HEK293 (cell line): ENCODE measurements at regions not wholly inside any gene's neighbourhood (a gene's known extent, or its start where the extent isn't known, plus 50 kb on each side); places are given as distances from the start of the nearest gene placed in this dataset.

Experiments
- KLF16 ChIP-seq: fragments of 450-650 bp; formaldehyde crosslinking; IDR thresholded peaks from 2 replicates; pipeline ENCODE4 v1.5.1; 2017; ENCODE audit warnings: missing biosample characterization, missing genetic modification characterization
- MYNN ChIP-seq: fragments of 450-650 bp; formaldehyde crosslinking; IDR thresholded peaks from 2 replicates; pipeline ENCODE4 v1.5.1; 2016; ENCODE audit warnings: missing biosample characterization, missing genetic modification characterization, borderline replicate concordance
- PRDM4 ChIP-seq: fragments of 450-650 bp; formaldehyde crosslinking; IDR thresholded peaks from 2 replicates; pipeline ENCODE4 v1.5.1; 2017; ENCODE audit warnings: missing biosample characterization, missing genetic modification characterization
- ZNF202 ChIP-seq: fragments of 450-650 bp; formaldehyde crosslinking; IDR thresholded peaks from 2 replicates; pipeline ENCODE4 v1.5.1; 2016; ENCODE audit warnings: missing biosample characterization, missing genetic modification characterization, borderline replicate concordance
- ZNF335 ChIP-seq: fragments of 450-650 bp; formaldehyde crosslinking; conservative IDR thresholded peaks from 2 replicates; pipeline ENCODE4 v1.5.1; 2016; ENCODE audit warnings: missing biosample characterization, missing genetic modification characterization
- ZNF423 ChIP-seq: fragments of 450-650 bp; formaldehyde crosslinking; IDR thresholded peaks from 2 replicates; pipeline ENCODE4 v1.5.1; 2016; ENCODE audit warnings: missing biosample characterization, missing genetic modification characterization
- ZNF529 ChIP-seq: fragments of 450-650 bp; formaldehyde crosslinking; IDR thresholded peaks from 2 replicates; pipeline ENCODE4 v1.5.1; 2017; ENCODE audit warnings: missing genetic modification characterization, missing biosample characterization; ENCODE audit not compliant: insufficient replicate concordance
- ZNF660 ChIP-seq: fragments of 450-650 bp; IDR thresholded peaks from 2 replicates; pipeline ENCODE4 v1.5.1; 2018; ENCODE audit warnings: missing biosample characterization, mild to moderate bottlenecking, missing genetic modification characterization
- ZNF670 ChIP-seq: fragments of 450-650 bp; formaldehyde crosslinking; IDR thresholded peaks from 2 replicates; pipeline ENCODE4 v1.5.1; 2016; ENCODE audit warnings: missing biosample characterization, missing genetic modification characterization, low read depth
- TF ChIP-seq, protein P1 (sequence below): fragments of 450-650 bp; formaldehyde crosslinking; IDR thresholded peaks from 2 replicates; pipeline ENCODE4 v1.5.1; 2016; ENCODE audit warnings: missing biosample characterization, missing genetic modification characterization
- TF ChIP-seq, protein P2 (sequence below): fragments of 450-650 bp; formaldehyde crosslinking; IDR thresholded peaks from 2 replicates; pipeline ENCODE4 v1.5.1; 2016; ENCODE audit warnings: missing biosample characterization, missing genetic modification characterization

DNA sequence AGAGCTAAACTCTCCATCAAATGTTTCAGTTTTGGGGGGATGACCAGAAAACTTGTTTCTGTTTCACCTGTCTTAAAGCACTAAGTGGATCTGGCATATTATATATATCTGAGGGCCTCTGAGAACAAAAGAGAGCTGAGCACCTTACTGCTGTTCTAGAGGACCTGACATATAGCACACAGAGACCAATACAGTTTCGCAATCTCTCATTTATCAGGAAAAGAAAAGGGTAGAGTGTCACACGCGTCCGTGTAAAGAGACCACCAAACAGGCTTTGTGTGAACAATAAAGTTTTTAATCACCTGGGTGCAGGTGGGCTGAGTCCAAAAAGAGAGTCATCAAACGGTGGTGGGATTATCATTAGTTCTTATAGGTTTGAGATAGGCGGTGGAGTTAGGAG, 434.5 kb upstream of the KCND2 start:
- TF ChIP-seq PRDM4 (no peak), ZNF529 (no peak), KLF16 (tag by site-specific recombination) (no peak), ZNF670 (tag by site-specific recombination) (no peak), ZNF335 (tag by site-specific recombination) (no peak), ZNF423 (tag by site-specific recombination) (no peak), ZNF202 (no peak), ZNF660 (tag by site-specific recombination) (no peak), MYNN (tag by site-specific recombination) (no peak)
- TF ChIP-seq, protein P1, sequence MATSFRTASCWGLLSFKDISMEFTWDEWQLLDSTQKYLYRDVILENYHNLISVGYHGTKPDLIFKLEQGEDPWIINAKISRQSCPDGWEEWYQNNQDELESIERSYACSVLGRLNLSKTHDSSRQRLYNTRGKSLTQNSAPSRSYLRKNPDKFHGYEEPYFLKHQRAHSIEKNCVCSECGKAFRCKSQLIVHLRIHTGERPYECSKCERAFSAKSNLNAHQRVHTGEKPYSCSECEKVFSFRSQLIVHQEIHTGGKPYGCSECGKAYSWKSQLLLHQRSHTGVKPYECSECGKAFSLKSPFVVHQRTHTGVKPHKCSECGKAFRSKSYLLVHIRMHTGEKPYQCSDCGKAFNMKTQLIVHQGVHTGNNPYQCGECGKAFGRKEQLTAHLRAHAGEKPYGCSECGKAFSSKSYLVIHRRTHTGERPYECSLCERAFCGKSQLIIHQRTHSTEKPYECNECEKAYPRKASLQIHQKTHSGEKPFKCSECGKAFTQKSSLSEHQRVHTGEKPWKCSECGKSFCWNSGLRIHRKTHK (tag by site-specific recombination), result no peak
- TF ChIP-seq, protein P2, sequence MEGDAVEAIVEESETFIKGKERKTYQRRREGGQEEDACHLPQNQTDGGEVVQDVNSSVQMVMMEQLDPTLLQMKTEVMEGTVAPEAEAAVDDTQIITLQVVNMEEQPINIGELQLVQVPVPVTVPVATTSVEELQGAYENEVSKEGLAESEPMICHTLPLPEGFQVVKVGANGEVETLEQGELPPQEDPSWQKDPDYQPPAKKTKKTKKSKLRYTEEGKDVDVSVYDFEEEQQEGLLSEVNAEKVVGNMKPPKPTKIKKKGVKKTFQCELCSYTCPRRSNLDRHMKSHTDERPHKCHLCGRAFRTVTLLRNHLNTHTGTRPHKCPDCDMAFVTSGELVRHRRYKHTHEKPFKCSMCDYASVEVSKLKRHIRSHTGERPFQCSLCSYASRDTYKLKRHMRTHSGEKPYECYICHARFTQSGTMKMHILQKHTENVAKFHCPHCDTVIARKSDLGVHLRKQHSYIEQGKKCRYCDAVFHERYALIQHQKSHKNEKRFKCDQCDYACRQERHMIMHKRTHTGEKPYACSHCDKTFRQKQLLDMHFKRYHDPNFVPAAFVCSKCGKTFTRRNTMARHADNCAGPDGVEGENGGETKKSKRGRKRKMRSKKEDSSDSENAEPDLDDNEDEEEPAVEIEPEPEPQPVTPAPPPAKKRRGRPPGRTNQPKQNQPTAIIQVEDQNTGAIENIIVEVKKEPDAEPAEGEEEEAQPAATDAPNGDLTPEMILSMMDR, result no peak
